MG63 (cell line): ENCODE measurements at regions not wholly inside any gene's neighbourhood (a gene's known extent, or its start where the extent isn't known, plus 50 kb on each side); places are given as distances from the start of the nearest gene placed in this dataset.

Experiments used
- DNase-seq: peaks from one replicate; pipeline ENCODE4 v3.0.0-alpha.2; 2020
- H3K27me3 ChIP-seq: fragments of 250-450 bp; sonication (Bioruptor Pico); 2 replicates; pipeline ENCODE4 v1.5.1; 2020; ENCODE audit warnings: mild to moderate bottlenecking, moderate library complexity
- H3K36me3 ChIP-seq: fragments of 250-450 bp; sonication (Bioruptor Pico); 2 replicates; pipeline ENCODE4 v1.5.1; 2020; ENCODE audit warnings: mild to moderate bottlenecking, moderate library complexity
- H3K4me3 ChIP-seq: fragments of 250-450 bp; sonication (Bioruptor Pico); 2 replicates; pipeline ENCODE4 v1.5.1; 2020; ENCODE audit warnings: mild to moderate bottlenecking, moderate library complexity
- H3K9me3 ChIP-seq: fragments of 250-450 bp; sonication (Bioruptor Pico); 2 replicates; pipeline ENCODE4 v1.5.1; 2020; ENCODE audit warnings: mild to moderate bottlenecking, moderate library complexity

DNA sequence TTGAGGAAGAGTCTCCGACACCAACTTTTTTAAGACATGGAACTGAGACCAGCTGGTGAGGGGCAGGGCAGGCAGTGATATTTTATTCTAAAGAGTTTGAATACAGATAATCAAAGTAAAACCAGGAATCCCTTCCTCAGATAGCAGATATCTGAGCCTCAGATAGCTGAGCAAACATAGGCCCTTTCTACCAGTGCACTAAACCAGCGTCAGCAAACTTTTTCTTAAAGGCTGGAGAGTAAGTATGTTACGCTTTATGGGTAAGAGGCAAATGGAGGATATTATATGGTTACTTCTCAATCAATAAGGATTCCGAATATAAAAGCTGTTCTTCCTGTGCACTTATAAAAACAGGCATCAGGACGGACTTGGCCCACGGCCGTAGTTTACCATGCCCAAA is 73.9 kb downstream of the WNT5A start:
- no peak for DNase-seq
- Histone ChIP-seq H3K4me3 (no peak overlapping the region), H3K9me3 (peaks cover under 1% of the 10 kb centered on the region; the same call in 1 of the 2 replicates), H3K27me3 (no peaks in the 10 kb centered on the region), H3K36me3 (no peaks in the 10 kb centered on the region)

DNA sequence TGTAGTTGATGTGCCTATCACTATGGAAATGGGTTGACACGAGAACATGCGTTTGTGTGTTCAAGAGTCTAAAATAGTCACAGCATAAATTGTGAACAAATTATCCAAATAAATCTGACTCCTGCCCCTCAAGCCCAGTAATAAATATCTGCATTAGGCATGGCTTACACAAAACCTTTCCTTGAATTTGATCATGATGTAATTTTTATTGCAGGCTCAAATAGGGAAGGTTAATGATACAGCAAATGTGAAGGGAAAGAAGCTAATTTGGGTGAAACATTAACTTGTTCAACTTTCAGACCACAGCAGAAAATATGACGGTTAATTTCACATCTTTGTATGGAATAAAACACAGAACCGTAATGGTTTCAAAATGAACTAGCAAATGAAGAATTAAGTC is 74.6 kb downstream of the WNT5A start:
- Histone ChIP-seq H3K36me3 (no peaks in the 10 kb centered on the region), H3K9me3 (no peaks in the 10 kb centered on the region), H3K27me3 (no peaks in the 10 kb centered on the region), H3K4me3 (no peak overlapping the region)
- DNase-seq: no peak

DNA sequence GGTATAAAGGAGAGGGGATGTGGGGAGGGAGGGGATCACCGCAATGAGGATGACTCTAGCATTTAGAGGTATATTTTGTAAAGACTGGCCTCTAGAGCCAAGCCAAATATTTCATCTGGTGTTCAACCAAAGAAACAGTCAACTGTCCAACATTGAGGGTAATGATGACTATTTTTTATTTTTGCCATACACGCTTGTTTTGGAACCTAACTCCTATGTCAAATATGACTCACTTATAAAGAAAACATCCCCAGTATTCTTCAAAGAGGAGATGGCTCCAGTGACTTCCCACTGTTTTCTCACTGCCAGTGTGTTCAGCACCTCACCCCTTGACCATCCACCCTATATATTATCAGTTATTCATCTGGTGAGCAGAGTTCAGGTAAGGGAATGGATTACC is 77.3 kb downstream of the WNT5A start:
- no peaks in the 10 kb centered on the region for H3K9me3 ChIP-seq
- no peaks in the 10 kb centered on the region for H3K36me3 ChIP-seq
- DNase-seq: peak; percentile 9
- no peaks in the 10 kb centered on the region for H3K27me3 ChIP-seq
- no peak overlapping the region for H3K4me3 ChIP-seq

DNA sequence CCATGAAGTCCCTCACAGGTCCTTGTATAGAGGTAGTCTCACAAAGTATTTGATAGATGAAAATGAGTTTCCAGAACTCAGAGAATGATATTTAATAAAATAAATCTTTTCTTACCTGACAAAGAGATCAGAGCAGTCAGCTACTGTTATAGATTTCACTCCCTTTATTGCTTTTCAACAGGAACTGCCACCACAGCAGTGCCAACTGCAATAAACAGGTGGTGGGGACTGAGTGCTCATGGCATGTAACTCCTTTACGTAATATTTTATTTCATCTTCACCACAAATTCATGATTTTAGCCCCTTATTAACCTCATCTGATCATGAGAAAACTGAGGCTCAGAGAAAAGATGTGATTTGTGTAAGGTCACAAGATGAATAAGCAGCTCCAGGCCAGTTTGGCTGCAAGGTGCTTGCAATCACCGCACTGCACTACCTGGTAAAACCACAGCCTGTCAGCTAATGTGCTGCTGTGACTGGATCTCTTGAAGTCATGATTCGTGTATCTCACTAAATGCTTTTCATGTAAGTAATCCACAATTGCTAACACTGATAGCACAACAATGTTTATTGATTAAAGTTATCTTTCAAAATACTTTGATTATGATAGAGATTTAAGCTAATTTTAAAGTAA is 78.8 kb downstream of the WNT5A start:
- H3K27me3 ChIP-seq: no peaks in the 10 kb centered on the region
- DNase-seq: no peak
- H3K36me3 ChIP-seq: no peaks in the 10 kb centered on the region
- no peak overlapping the region for H3K4me3 ChIP-seq
- H3K9me3 ChIP-seq: no peaks in the 10 kb centered on the region

DNA sequence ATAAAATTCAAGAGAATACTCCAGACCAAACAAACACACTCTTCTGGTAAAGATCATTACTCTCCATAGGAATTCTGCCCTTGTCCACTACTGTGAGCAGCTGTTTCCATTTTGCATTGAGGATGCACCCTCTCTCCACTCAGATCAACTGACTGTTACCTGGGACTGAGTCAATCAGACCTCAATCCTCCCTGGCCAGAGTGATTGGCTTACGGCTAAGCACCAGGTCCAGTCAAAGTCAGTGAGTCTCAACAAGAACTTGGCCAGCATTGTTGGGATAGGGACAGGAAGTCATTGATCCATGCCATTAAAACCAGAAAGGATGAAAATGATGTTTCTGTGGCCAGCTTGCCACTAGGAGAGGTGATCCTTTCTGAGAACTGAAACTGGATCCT is 79.7 kb downstream of the WNT5A start:
- H3K4me3 ChIP-seq: no peak overlapping the region
- no peaks in the 10 kb centered on the region for H3K36me3 ChIP-seq
- DNase-seq: no peak
- no peaks in the 10 kb centered on the region for H3K27me3 ChIP-seq
- no peaks in the 10 kb centered on the region for H3K9me3 ChIP-seq

DNA sequence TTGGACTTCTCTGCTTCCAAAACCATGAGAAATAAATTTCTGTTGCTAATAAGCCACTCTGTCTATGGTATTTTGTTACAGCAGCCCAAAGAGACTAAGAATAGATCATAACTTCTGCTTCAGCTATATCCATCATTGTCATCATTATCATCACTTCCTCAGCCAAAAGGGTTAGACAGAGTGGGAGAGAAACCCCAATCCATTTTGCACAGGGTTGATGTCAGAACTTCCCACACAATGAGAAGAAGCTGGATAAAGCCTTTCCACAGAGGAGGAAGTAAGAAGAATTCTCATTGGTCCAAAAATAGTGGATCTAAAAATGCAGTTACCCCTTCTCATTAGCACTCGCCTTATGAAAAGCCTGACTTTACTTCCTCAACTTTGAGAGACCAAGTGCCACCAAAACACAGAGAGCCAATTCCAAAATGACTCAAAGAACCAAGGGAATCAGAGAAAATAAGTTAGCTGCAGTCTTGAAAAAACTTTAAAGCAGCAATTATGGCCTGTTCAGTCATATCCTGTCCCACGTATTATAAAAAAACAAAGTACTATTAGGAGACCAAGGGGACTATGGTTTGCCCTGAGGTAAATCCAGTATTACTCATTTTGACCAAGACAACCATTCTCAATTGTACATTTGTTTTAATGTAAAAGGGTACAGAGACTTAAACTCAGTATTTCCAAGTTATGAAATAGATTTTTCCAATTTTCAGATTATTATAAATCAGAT is 80.2 kb downstream of the WNT5A start:
- no peak overlapping the region for H3K4me3 ChIP-seq
- H3K9me3 ChIP-seq: no peaks in the 10 kb centered on the region
- no peak for DNase-seq
- no peaks in the 10 kb centered on the region for H3K36me3 ChIP-seq
- no peaks in the 10 kb centered on the region for H3K27me3 ChIP-seq

DNA sequence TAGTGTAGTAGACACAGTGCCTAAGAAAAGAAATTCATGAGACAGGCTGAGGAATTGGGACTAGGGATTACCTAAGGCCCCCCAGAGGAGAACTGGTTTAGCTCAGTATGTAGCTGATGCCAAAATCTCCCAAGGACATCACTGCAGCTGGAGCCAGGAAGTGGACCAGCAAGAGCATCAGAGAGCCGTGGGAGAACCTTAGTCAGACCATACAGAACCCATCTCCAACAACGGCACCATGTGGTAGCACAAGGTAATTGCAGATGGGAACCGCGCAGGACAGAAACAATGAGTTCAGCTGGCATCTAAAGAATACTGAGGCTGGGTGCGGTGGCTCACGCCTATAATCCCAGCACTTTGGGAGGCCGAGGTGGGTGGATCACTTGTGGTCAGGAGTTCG is 81.7 kb downstream of the WNT5A start:
- Histone ChIP-seq H3K27me3 (no peaks in the 10 kb centered on the region), H3K36me3 (no peaks in the 10 kb centered on the region), H3K9me3 (no peaks in the 10 kb centered on the region), H3K4me3 (no peak overlapping the region)
- no peak for DNase-seq

DNA sequence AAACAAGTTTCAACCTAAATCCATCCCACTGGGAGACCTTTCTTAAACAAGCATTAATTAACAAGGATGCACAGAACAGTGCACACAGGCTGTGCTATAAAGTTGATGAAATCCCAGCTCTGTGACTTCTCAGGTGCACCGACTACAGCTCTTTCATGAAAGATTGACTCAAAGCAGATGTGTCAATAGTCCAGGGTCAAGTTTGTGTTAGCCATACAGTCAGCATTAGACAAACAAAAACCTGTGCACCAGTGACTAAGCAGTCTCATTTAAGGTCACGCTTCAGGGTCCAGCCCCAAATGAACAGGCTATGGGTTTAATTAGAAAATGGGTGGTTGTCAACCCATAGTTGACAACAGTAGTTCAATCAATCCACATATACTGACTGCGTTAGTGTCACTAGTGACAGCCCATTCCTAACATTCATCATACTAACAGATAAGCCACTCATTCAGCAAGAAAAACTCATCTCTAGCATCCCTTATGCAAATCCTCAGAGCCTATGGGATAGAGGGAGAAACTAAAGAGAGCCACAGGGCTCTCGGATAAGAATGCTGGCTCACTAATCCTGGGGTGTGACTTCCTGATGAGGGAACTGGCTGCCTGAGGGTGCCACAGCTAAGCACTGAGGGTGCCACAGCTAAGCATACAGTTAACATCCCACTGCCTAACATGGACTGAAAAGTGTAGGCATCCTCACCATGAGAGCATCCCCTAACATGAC is 84.1 kb downstream of the WNT5A start:
- no peak for DNase-seq
- Histone ChIP-seq H3K4me3 (no peak overlapping the region), H3K27me3 (no peaks in the 10 kb centered on the region), H3K36me3 (no peaks in the 10 kb centered on the region), H3K9me3 (no peaks in the 10 kb centered on the region)

DNA sequence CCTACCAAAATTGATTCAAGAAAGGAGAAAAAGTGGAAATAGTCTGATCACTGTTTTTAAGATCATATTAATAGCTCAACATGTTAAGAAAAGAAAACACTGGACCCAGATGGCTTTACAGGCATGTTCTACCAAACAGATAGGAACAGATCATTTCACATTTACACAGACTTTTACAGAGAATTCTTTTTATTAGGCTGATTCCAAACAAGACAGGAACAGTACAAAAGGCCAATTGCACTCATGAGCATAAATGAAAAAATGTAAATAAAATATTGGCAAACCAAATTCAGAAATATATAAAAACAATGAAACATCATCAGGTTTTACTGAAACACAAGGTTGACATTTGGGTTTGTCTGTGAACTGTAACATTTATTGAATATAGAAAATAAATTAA is 106.5 kb downstream of the WNT5A start:
- DNase-seq: no peak
- Histone ChIP-seq H3K36me3 (no peaks in the 10 kb centered on the region), H3K27me3 (no peaks in the 10 kb centered on the region), H3K4me3 (no peak overlapping the region), H3K9me3 (no peaks in the 10 kb centered on the region)

DNA sequence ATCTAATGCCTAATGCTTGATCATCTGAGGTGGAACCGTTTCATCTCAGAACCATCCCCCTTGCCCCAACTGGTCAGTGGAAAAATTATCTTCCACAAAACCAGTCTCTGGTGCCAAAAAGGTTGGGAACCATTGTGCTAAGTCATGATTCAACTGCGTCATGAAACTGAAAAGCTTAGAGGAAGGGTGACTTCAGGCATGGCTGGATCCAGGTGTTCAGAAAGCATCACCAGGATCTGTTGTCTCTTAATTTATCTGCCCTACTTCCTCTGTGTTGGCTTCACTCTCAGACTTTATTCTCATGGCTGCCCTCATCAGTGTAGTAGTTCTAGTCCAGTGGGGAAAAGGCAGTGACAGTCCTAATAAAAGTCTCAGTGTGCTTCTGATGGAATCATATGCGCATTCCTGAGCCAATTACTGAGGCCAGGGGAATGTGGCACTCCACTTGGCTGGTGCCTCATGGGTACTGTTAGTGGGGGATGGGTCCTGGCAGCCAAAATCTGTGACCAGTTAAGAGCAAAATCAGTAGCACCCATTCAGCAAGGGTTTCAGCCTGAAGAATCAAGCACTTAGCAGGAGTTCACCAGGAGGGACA is 110.3 kb downstream of the WNT5A start:
- no peaks in the 10 kb centered on the region for H3K27me3 ChIP-seq
- no peaks in the 10 kb centered on the region for H3K36me3 ChIP-seq
- H3K9me3 ChIP-seq: no peaks in the 10 kb centered on the region
- no peak overlapping the region for H3K4me3 ChIP-seq
- no peak for DNase-seq

DNA sequence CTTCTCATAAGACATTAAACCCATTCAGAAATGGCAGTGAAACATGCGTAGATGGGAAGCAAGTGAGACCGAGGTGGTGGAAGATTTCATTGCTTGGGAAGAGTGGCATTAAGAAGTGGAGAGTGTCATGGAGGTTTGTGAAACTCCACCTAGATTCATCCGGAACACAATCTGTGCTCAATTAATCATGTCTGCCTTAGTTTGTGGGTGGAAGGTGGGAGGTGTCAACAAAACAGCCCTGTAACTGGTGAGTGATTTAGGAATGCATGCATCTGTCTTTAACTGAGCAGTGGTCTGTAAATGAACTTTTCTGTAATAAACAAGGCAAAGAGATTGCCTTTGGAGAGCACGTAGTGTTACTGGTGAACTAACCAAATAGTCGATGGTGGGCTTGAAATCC is 113.7 kb downstream of the WNT5A start:
- Histone ChIP-seq H3K27me3 (no peaks in the 10 kb centered on the region), H3K4me3 (no peak overlapping the region), H3K9me3 (no peaks in the 10 kb centered on the region), H3K36me3 (no peaks in the 10 kb centered on the region)
- no peak for DNase-seq

DNA sequence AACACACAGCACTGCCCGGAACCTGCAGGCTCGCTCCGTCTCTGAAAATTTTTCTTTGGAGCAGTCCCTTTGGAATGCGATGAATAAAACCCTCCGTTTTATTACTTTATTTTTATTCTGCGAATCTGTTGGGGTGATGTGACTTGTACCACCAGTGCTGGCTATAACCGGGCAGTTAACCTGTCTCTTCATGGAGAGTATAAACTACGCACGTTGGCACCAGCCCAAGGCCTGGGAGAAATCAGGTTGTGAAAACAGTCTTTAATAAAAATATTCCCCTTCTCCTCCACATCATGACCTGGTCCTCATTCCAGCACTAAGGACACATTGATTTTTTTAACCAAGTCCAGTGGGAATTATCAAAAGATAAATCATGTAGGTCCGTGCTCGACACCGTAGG is 116.8 kb downstream of the WNT5A start:
- Histone ChIP-seq H3K9me3 (no peaks in the 10 kb centered on the region), H3K4me3 (no peak overlapping the region), H3K36me3 (no peaks in the 10 kb centered on the region), H3K27me3 (no peaks in the 10 kb centered on the region)
- DNase-seq: no peak

DNA sequence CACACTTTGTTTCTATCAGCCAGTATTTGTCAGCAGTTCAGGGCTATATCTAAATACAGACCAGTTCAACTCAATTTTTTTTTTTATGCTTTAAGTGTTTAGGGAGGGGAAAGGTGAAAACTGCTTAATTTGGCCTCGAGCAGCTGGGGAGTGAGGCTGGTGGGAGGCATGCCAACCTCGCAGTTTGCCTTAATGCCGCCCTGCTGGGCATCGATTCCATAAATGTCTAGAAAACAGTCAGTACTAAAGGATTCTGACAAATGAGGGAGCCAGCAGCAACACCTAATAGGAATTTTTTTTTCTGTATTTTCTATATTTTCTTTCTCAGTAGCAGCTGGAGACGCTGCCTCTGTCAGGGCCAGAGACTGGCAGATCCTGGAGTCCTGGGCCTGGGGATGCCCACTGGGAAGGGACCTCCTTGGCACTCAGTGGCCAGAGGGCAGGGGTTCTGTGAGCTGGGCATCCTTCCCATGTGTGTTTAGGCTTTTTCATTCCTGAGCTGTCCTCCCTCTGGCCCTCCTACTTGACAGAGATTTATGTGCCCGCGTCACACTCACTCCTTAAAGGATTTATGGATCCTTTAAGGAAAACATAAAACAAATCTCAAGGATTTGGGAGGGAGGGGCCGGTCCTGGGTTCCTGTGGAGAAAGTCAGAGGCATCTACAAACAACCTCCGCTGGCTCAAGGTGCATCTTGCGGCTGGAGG is 117.8 kb downstream of the WNT5A start:
- no peaks in the 10 kb centered on the region for H3K9me3 ChIP-seq
- no peaks in the 10 kb centered on the region for H3K27me3 ChIP-seq
- no peak for DNase-seq
- no peaks in the 10 kb centered on the region for H3K36me3 ChIP-seq
- H3K4me3 ChIP-seq: no peak overlapping the region

DNA sequence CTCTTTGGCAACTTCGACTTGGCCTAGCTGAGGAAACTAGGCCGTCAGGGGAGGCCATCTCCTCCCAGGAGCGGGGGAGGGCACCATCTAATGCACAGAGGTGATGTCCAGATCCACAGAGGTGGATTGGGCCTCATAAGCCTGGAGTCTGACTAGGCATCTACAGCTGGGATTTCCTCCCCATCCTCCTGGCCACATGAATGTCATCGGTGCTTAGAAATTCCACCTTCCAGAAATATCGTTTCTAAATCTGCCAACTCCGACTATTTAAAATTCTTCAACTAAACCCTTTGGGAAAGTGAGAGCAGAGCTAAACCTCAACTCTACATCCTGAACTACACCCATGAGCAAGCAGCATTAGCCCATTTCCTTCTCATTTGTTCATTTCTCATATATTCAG is 118.7 kb downstream of the WNT5A start:
- DNase-seq: no peak
- H3K27me3 ChIP-seq: no peaks in the 10 kb centered on the region
- no peaks in the 10 kb centered on the region for H3K9me3 ChIP-seq
- H3K4me3 ChIP-seq: no peak overlapping the region
- H3K36me3 ChIP-seq: no peaks in the 10 kb centered on the region

DNA sequence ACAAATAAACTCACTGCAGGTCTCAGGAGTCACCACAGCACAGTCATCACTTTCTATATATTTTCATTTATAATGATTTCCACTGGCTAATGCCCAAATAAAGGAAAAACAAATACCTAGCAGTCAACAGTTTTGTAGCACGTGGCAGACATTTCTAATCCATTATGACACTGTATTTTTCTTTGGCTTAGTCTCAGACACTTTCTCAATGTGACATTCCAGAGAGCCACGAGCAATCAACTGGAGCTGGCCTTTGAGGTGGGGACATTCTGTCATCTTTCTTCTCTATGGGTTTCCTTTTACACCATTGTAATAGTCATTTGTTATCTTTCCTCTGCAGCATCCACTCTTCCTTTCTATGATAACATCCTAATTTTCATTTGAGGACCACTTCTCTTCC is 119.7 kb downstream of the WNT5A start:
- Histone ChIP-seq H3K27me3 (no peaks in the 10 kb centered on the region), H3K36me3 (no peaks in the 10 kb centered on the region), H3K4me3 (no peak overlapping the region), H3K9me3 (no peaks in the 10 kb centered on the region)
- no peak for DNase-seq

DNA sequence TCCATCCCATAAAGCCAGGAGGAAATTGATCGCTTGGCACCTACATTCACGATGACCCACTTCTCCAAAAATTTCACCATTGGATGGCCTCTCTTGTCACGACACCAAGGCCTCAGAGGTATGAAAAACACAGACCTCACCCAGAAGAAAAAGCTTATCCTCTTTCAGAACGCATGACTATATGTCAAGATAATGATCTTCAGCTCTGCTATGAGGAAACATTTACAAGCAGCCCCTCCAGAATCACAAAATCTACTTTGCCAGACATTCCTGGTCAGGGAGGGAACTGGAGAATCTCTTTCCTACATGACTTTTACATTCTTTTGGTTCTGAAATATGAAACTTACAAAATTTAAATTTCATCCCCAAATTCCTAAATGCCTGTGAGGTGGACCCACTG is 122.7 kb downstream of the WNT5A start:
- H3K36me3 ChIP-seq: no peaks in the 10 kb centered on the region
- DNase-seq: no peak
- no peaks in the 10 kb centered on the region for H3K27me3 ChIP-seq
- H3K4me3 ChIP-seq: no peak overlapping the region
- H3K9me3 ChIP-seq: no peaks in the 10 kb centered on the region
